GM12878 (cell line): ENCODE measurements at regions not wholly inside any gene's neighbourhood (a gene's known extent, or its start where the extent isn't known, plus 50 kb on each side); places are given as distances from the start of the nearest gene placed in this dataset.

Source experiments
- ATAC-seq: fragments of 200-7000 bp; cut with Tn5 transposase; 3 replicates; pipeline ENCODE4 v1.9.1; 2020; ENCODE audit warnings: mild to moderate bottlenecking, moderate library complexity
- BruUV-seq: library from RNA; stranded (reverse); fragments of 400-500 nt; replicated peaks from 2 replicates; lab custom pipeline; 2021; lab: Mats Ljungman, UMichigan
- CTCF ChIA-PET: fragments of 300-600 bp; sonication (Branson Sonifier 250); formaldehyde crosslinking; extraction: SDS; loops from one replicate; lab custom pipeline; 2021; ENCODE audit warnings: inconsistent platforms; lab: Yijun Ruan, JAX
- POLR2A ChIA-PET: fragments of 350-600 bp; formaldehyde crosslinking; extraction: SDS; loops from one replicate; lab custom pipeline; 2021; ENCODE audit warnings: inconsistent platforms; lab: Charles Lee
- RAD21 ChIA-PET: fragments of 300-600 bp; sonication (Branson Sonifier 250); formaldehyde crosslinking; loops from one replicate; lab custom pipeline; 2023; ENCODE audit warnings: antibody characterized with exemption; ENCODE audit not compliant: unreplicated experiment; lab: Charles Lee
- SMC1A ChIA-PET: fragments of 300-600 bp; sonication (Branson Sonifier 250); formaldehyde crosslinking; loops from one replicate; lab custom pipeline; 2023; ENCODE audit not compliant: unreplicated experiment, uncharacterized antibody; lab: Charles Lee
- DNase-seq: peaks from one replicate; pipeline ENCODE4 v3.0.0-alpha.2; 2011; ENCODE audit warnings: low read depth, low spot score
- FAIRE-seq: peaks from 3 replicates; lab custom pipeline; 2011; peaks lifted over from hg19 to GRCh38; lab: Jason Lieb, UNC
- H2AFZ ChIP-seq: 2 replicates; pipeline ENCODE4 v1.6.0; 2011; ENCODE audit warnings: low read depth, low read length, control low read depth; ENCODE audit not compliant: control insufficient read depth
- H3K27ac ChIP-seq: 2 replicates; pipeline ENCODE4 v1.5.1; 2011; ENCODE audit warnings: control low read depth; ENCODE audit not compliant: control insufficient read depth, insufficient read depth
- H3K27me3 ChIP-seq, 2 experiments: replicated peaks in 1 of 2; 2 replicates each; pipeline versions ENCODE4 v1.6.0 to v1.6.1; 2011; ENCODE audit warnings: low read length in 1 of 2; ENCODE audit not compliant: control insufficient read depth in 2 of 2, insufficient read depth in 2 of 2
- H3K36me3 ChIP-seq, 2 experiments: 2 replicates each; pipeline ENCODE4 v1.5.1; 2011; ENCODE audit warnings: low read length in 1 of 2; ENCODE audit not compliant: control insufficient read depth in 2 of 2, insufficient read depth in 2 of 2
- H3K4me1 ChIP-seq: 2 replicates; pipeline ENCODE4 v1.6.1; 2011; ENCODE audit warnings: mild to moderate bottlenecking, low read length, moderate library complexity, mixed read lengths; ENCODE audit not compliant: control insufficient read depth, insufficient read depth
- H3K4me2 ChIP-seq: 2 replicates; pipeline ENCODE4 v1.6.0; 2011; ENCODE audit warnings: control low read depth; ENCODE audit not compliant: control insufficient read depth, insufficient read depth
- H3K4me3 ChIP-seq: fragments of 200-600 bp; sonication (generic); 2 replicates; pipeline ENCODE4 v1.5.1; 2016
- H3K79me2 ChIP-seq: 2 replicates; pipeline ENCODE4 v1.6.0; 2011; ENCODE audit warnings: low read length; ENCODE audit not compliant: control insufficient read depth, insufficient read depth
- H3K9ac ChIP-seq: 2 replicates; pipeline ENCODE4 v1.8.0; 2011; ENCODE audit warnings: low read length, control low read depth, mixed read lengths; ENCODE audit not compliant: control insufficient read depth, insufficient read depth
- H3K9me3 ChIP-seq: replicated peaks from 3 replicates; pipeline ENCODE4 v1.5.1; 2011; ENCODE audit warnings: mild to moderate bottlenecking, low read length; ENCODE audit not compliant: control insufficient read depth, insufficient read depth
- H4K20me1 ChIP-seq: 2 replicates; pipeline ENCODE4 v1.6.0; 2011; ENCODE audit not compliant: control insufficient read depth, insufficient read depth
- ESRRA ChIP-seq: IDR thresholded peaks from 2 replicates; pipeline ENCODE4 v1.6.1; 2012; ENCODE audit warnings: mild to moderate bottlenecking, low read length, improper control_type of control experiment
- FOS ChIP-seq: IDR thresholded peaks from 3 replicates; pipeline ENCODE4 v1.6.1; 2011; ENCODE audit warnings: borderline replicate concordance; ENCODE audit not compliant: insufficient read length; ENCODE audit errors: extremely low read depth
- GATAD2B ChIP-seq: fragments of 450-650 bp; conservative IDR thresholded peaks from 2 replicates; pipeline ENCODE4 v1.6.1; 2017; ENCODE audit warnings: low read depth, mild to moderate bottlenecking, moderate library complexity
- IKZF1 ChIP-seq: fragments of 450-650 bp; conservative IDR thresholded peaks from 2 replicates; pipeline ENCODE4 v1.6.1; 2017; ENCODE audit warnings: antibody characterized with exemption, mild to moderate bottlenecking
- LARP7 ChIP-seq: fragments of 450-650 bp; IDR thresholded peaks from 2 replicates; pipeline ENCODE4 v1.6.1; 2017; ENCODE audit warnings: mild to moderate bottlenecking
- MEF2B ChIP-seq: fragments of 450-650 bp; IDR thresholded peaks from 2 replicates; pipeline ENCODE4 v1.6.1; 2018; ENCODE audit warnings: mild to moderate bottlenecking, moderate library complexity; ENCODE audit not compliant: partially characterized antibody, poor library complexity, severe bottlenecking
- MXI1 ChIP-seq: fragments of 150-350 bp; IDR thresholded peaks from 2 replicates; pipeline ENCODE4 v1.6.1; 2011; ENCODE audit warnings: low read depth, mild to moderate bottlenecking, inconsistent platforms, low read length, improper control_type of control experiment
- NFYB ChIP-seq: IDR thresholded peaks from 2 replicates; pipeline ENCODE4 v1.6.1; 2011; ENCODE audit warnings: low read depth, mild to moderate bottlenecking, low read length, improper control_type of control experiment, moderate library complexity; ENCODE audit not compliant: insufficient read depth
- PAX8 ChIP-seq: fragments of 450-650 bp; IDR thresholded peaks from 2 replicates; pipeline ENCODE4 v1.6.1; 2017; ENCODE audit warnings: mild to moderate bottlenecking, moderate library complexity
- POLR2A ChIP-seq: IDR thresholded peaks from 2 replicates; pipeline ENCODE4 v1.6.1; 2011; ENCODE audit warnings: low read depth, mild to moderate bottlenecking, low read length
- RCOR1 ChIP-seq: conservative IDR thresholded peaks from 2 replicates; pipeline ENCODE4 v1.6.1; 2012; ENCODE audit warnings: low read depth, low read length, improper control_type of control experiment
- SMAD1 ChIP-seq: fragments of 450-650 bp; IDR thresholded peaks from 2 replicates; pipeline ENCODE4 v1.6.1; 2018; ENCODE audit warnings: mild to moderate bottlenecking, low read depth; ENCODE audit not compliant: partially characterized antibody
- SMAD5 ChIP-seq: IDR thresholded peaks from 2 replicates; pipeline ENCODE4 v1.6.1; 2016; ENCODE audit warnings: antibody characterized with exemption, low read depth
- ZBED1 ChIP-seq: IDR thresholded peaks from 2 replicates; pipeline ENCODE4 v1.6.1; 2016; ENCODE audit warnings: borderline replicate concordance
- WGBS: methylation state at CpG from one replicate; pipeline ENCODE4 v1.1.6; 2016; ENCODE audit warnings: low lambda C conversion rate; ENCODE audit not compliant: insufficient replicate concordance, insufficient coverage; ENCODE audit errors: missing lambda C conversion rate; 5-methylcytosine and 5-hydroxymethylcytosine counted together
- in situ Hi-C: fragments of 300-500 bp; cut with MboI; formaldehyde crosslinking; loops from 9 replicates; pipeline ENCODE4 v1.14.3; 2018; ENCODE audit warnings: mixed read lengths
- intact Hi-C: fragments of 100-400 bp; cut with micrococcal nuclease; formaldehyde crosslinking; loops from one replicate; pipeline ENCODE4 v1.14.2; 2022; ENCODE audit not compliant: unreplicated experiment
- TF ChIP-seq, protein P1 (sequence below): fragments of 450-650 bp; IDR thresholded peaks from 2 replicates; pipeline ENCODE4 v1.6.1; 2018; ENCODE audit warnings: borderline replicate concordance, mild to moderate bottlenecking; ENCODE audit not compliant: partially characterized antibody
- TF ChIP-seq, protein P2 (sequence below): fragments of 450-650 bp; IDR thresholded peaks from 2 replicates; pipeline ENCODE4 v1.6.1; 2017; ENCODE audit warnings: low read depth, mild to moderate bottlenecking, moderate library complexity

DNA sequence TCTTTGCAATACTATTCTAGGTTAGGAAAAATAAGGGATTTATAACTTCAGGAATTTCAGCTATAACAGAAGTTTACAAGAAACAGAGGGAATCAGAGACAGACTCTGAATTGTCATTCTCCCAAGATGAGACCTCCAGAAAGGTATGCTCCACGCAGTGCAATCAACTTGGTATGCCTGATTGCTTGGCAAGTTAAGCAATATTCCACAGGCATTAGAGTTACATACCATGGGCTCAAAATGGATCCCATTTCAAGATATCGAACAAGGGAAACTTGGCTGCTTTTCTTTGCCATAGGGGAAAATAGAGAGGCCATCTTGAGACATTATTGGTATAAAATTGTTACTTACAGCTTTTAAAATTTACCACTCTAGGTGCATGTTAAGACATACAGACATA lies 615.6 kb upstream of the SOX9 start:
- FAIRE-seq, result no peak
- H3K27me3 ChIP-seq, result no peaks in the 10 kb centered on the region
- H3K79me2 ChIP-seq, result no peaks in the 10 kb centered on the region
- no peaks in the 10 kb centered on the region for H4K20me1 ChIP-seq
- H3K9me3 ChIP-seq, result no peaks in the 10 kb centered on the region
- no peaks in the 10 kb centered on the region for H3K36me3 ChIP-seq
- no peak overlapping the region for H3K4me3 ChIP-seq
- no peak overlapping the region for H3K27ac ChIP-seq
- H2AFZ ChIP-seq, result no peak overlapping the region
- no peak overlapping the region for H3K4me2 ChIP-seq
- RAD21 ChIA-PET, result no interaction called here
- intact Hi-C loops (no loop called here), in situ Hi-C loops (no loop called here)
- ATAC-seq, result no peak
- WGBS, result 0% methylated on average over 2 of the region's 2 CpGs
- no peaks in the 10 kb centered on the region for H3K4me1 ChIP-seq
- CTCF ChIA-PET, result no interaction called here
- POLR2A ChIA-PET, result no interaction called here
- TF ChIP-seq MXI1 (no peak), IKZF1 (no peak), ESRRA (no peak), SMAD5 (no peak), LARP7 (no peak), PAX8 (no peak), NFYB (no peak), GATAD2B (no peak), MEF2B (no peak), FOS (no peak), RCOR1 (no peak), SMAD1 (no peak), ZBED1 (no peak), POLR2A (no peak)
- TF ChIP-seq, protein P1, sequence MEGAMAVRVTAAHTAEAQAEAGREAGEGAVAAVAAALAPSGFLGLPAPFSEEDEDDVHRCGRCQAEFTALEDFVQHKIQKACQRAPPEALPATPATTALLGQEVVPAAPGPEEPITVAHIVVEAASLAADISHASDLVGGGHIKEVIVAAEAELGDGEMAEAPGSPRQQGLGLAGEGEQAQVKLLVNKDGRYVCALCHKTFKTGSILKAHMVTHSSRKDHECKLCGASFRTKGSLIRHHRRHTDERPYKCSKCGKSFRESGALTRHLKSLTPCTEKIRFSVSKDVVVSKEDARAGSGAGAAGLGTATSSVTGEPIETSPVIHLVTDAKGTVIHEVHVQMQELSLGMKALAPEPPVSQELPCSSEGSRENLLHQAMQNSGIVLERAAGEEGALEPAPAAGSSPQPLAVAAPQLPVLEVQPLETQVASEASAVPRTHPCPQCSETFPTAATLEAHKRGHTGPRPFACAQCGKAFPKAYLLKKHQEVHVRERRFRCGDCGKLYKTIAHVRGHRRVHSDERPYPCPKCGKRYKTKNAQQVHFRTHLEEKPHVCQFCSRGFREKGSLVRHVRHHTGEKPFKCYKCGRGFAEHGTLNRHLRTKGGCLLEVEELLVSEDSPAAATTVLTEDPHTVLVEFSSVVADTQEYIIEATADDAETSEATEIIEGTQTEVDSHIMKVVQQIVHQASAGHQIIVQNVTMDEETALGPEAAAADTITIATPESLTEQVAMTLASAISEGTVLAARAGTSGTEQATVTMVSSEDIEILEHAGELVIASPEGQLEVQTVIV, result no peak
- TF ChIP-seq, protein P2, sequence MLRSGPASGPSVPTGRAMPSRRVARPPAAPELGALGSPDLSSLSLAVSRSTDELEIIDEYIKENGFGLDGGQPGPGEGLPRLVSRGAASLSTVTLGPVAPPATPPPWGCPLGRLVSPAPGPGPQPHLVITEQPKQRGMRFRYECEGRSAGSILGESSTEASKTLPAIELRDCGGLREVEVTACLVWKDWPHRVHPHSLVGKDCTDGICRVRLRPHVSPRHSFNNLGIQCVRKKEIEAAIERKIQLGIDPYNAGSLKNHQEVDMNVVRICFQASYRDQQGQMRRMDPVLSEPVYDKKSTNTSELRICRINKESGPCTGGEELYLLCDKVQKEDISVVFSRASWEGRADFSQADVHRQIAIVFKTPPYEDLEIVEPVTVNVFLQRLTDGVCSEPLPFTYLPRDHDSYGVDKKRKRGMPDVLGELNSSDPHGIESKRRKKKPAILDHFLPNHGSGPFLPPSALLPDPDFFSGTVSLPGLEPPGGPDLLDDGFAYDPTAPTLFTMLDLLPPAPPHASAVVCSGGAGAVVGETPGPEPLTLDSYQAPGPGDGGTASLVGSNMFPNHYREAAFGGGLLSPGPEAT, result no peak
- no TSS peak for BruUV-seq
- no peak overlapping the region for H3K9ac ChIP-seq
- DNase-seq, result no peak
- SMC1A ChIA-PET, result no interaction called here
